Smooth muscle cell (in vitro differentiated cells): ENCODE measurements at regions not wholly inside any gene's neighbourhood (a gene's known extent, or its start where the extent isn't known, plus 50 kb on each side); places are given as distances from the start of the nearest gene placed in this dataset.
A peak's percentile ranks its signal among the peaks of the same experiment; 100 is the strongest.

Source experiments
- DNase-seq: peaks from one replicate; lab custom pipeline; 2025; ENCODE audit not compliant: unreplicated experiment; lab: John Stamatoyannopoulos, UW
- H2AFZ ChIP-seq: fragments of 200-600 bp; sonication (generic); 2 replicates; pipeline ENCODE4 v1.6.0; 2016; ENCODE audit warnings: antibody characterized with exemption, low read depth, mild to moderate bottlenecking
- H3F3A ChIP-seq: fragments of 200-600 bp; sonication (generic); 2 replicates; pipeline ENCODE4 v1.6.0; 2017; ENCODE audit warnings: antibody characterized with exemption, low read depth
- H3K27ac ChIP-seq: fragments of 200-600 bp; sonication (generic); 2 replicates; pipeline ENCODE4 v1.5.1; 2016; ENCODE audit warnings: low read depth, mild to moderate bottlenecking
- H3K27me3 ChIP-seq: fragments of 200-600 bp; sonication (generic); 2 replicates; pipeline ENCODE4 v1.6.1; 2016; ENCODE audit warnings: low read depth, mild to moderate bottlenecking
- H3K36me3 ChIP-seq: fragments of 200-600 bp; sonication (generic); 2 replicates; pipeline ENCODE4 v1.5.1; 2016; ENCODE audit warnings: low read depth
- H3K4me1 ChIP-seq: fragments of 200-600 bp; sonication (generic); 2 replicates; pipeline ENCODE4 v1.5.1; 2016; ENCODE audit warnings: low read depth
- H3K4me2 ChIP-seq: fragments of 200-600 bp; sonication (generic); 2 replicates; pipeline ENCODE4 v1.6.0; 2016; ENCODE audit warnings: mild to moderate bottlenecking
- H3K4me3 ChIP-seq: fragments of 200-600 bp; sonication (generic); 2 replicates; pipeline ENCODE4 v1.5.1; 2016; ENCODE audit warnings: mild to moderate bottlenecking
- H3K79me2 ChIP-seq: fragments of 200-600 bp; sonication (generic); 2 replicates; pipeline ENCODE4 v1.6.0; 2016; ENCODE audit warnings: low read depth, mild to moderate bottlenecking
- H3K9ac ChIP-seq: fragments of 200-600 bp; sonication (generic); 2 replicates; pipeline ENCODE4 v1.6.0; 2016; ENCODE audit warnings: low read depth
- H3K9me3 ChIP-seq: fragments of 200-600 bp; sonication (generic); replicated peaks from 2 replicates; pipeline ENCODE4 v1.5.1; 2016; ENCODE audit warnings: low read depth
- H4K20me1 ChIP-seq: fragments of 200-600 bp; sonication (generic); 2 replicates; pipeline ENCODE4 v1.6.0; 2016; ENCODE audit warnings: low read depth
- WGBS: methylation state at CpG from one replicate; pipeline ENCODE4 v1.1.7; 2016; ENCODE audit warnings: low lambda C conversion rate; 5-methylcytosine and 5-hydroxymethylcytosine counted together
- TF ChIP-seq, protein P1 (sequence below): fragments of 200-600 bp; sonication (generic); IDR thresholded peaks from 2 replicates; pipeline ENCODE4 v1.5.1; 2017; ENCODE audit warnings: borderline replicate concordance, mild to moderate bottlenecking, antibody characterized with exemption; ENCODE audit not compliant: insufficient read depth, poor library complexity, severe bottlenecking

DNA sequence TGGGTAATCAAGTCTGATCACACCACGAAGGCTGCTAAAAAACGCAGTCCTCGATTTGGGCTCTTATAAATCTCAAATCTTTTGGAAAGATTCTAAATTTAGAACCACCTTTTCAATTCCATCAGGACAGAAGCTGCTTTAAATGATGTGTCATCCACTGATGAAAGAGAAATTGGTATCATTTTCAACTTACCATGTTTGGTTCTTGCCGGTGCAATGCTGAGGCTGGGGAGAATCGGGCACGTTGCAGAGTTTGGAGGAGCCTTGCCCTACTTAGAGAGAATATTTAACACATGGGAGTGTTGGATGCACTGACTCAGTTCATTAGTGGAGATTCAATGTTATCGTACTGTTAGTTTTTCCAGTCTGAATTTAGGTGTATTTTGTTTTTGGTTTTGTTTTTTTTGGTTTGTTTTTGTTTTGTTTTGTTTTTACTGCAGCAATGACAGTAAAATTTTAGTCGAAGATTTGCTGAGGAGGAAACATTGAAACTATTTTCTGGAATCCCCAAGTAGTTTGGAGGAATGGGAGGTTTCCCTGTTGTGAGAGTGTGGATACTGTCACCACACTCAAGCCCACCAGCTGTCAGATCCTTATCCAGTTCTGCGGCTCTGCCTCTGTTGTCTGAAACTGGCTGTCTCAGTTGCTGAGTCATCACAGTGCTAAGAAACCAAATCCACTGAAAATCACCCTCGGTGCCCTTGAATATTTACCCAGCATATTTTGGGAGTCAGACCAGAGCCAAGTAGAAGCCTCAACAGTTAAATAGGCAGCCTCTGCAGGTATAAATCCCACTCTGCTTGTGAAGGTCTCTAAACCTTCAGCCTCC is 497.0 kb downstream of the BTBD3 start:
- H3K9me3 ChIP-seq: no peaks in the 10 kb centered on the region
- H3K36me3 ChIP-seq: no peaks in the 10 kb centered on the region
- peak overlapping the region; percentile 63 for H3K27ac ChIP-seq
- TF ChIP-seq, protein P1, sequence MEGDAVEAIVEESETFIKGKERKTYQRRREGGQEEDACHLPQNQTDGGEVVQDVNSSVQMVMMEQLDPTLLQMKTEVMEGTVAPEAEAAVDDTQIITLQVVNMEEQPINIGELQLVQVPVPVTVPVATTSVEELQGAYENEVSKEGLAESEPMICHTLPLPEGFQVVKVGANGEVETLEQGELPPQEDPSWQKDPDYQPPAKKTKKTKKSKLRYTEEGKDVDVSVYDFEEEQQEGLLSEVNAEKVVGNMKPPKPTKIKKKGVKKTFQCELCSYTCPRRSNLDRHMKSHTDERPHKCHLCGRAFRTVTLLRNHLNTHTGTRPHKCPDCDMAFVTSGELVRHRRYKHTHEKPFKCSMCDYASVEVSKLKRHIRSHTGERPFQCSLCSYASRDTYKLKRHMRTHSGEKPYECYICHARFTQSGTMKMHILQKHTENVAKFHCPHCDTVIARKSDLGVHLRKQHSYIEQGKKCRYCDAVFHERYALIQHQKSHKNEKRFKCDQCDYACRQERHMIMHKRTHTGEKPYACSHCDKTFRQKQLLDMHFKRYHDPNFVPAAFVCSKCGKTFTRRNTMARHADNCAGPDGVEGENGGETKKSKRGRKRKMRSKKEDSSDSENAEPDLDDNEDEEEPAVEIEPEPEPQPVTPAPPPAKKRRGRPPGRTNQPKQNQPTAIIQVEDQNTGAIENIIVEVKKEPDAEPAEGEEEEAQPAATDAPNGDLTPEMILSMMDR: no peak
- peaks cover 25% of the 10 kb centered on the region for H3F3A ChIP-seq
- H3K9ac ChIP-seq: peak overlapping the region; percentile 23
- no peaks in the 10 kb centered on the region for H3K4me1 ChIP-seq
- H2AFZ ChIP-seq: peak overlapping the region; percentile 22
- peak overlapping the region; percentile 83 for H3K4me2 ChIP-seq
- H3K4me3 ChIP-seq: peak overlapping the region; percentile 27
- no peak for DNase-seq
- H3K27me3 ChIP-seq: no peaks in the 10 kb centered on the region
- no peaks in the 10 kb centered on the region for H3K79me2 ChIP-seq
- WGBS: 17% methylated on average over 10 of the region's 10 CpGs
- no peaks in the 10 kb centered on the region for H4K20me1 ChIP-seq

DNA sequence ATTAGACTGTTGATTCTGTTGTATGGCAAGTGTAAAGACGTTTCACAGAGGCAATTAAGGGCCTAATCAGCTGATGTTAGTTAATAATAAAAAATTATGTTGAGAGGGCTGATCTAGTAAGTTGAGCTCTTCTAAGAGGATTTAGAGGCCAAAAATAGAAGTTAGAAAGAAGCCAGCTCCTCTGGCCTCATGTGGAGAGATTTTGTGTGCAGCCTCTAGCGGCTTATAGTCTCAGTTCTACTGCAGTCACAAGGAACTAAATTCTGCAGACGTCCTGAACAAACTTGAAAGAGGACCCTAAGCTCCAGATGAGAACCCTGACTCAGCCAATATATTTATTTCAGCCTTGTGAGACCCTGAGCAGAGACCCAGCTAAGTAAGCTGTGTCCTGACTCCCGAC is 498.6 kb downstream of the BTBD3 start:
- H4K20me1 ChIP-seq: no peaks in the 10 kb centered on the region
- H3F3A ChIP-seq: peaks cover 25% of the 10 kb centered on the region
- no peaks in the 10 kb centered on the region for H3K4me1 ChIP-seq
- H3K9me3 ChIP-seq: no peaks in the 10 kb centered on the region
- TF ChIP-seq, protein P1: no peak
- peak overlapping the region; percentile 40 for H2AFZ ChIP-seq
- no peak overlapping the region for H3K4me3 ChIP-seq
- peak overlapping the region; percentile 83 for H3K4me2 ChIP-seq
- WGBS: 16% methylated on average over 4 of the region's 4 CpGs
- H3K36me3 ChIP-seq: no peaks in the 10 kb centered on the region
- H3K27me3 ChIP-seq: no peaks in the 10 kb centered on the region
- H3K9ac ChIP-seq: no peak overlapping the region
- H3K27ac ChIP-seq: peak overlapping the region; percentile 13
- H3K79me2 ChIP-seq: no peaks in the 10 kb centered on the region
- DNase-seq: no peak

DNA sequence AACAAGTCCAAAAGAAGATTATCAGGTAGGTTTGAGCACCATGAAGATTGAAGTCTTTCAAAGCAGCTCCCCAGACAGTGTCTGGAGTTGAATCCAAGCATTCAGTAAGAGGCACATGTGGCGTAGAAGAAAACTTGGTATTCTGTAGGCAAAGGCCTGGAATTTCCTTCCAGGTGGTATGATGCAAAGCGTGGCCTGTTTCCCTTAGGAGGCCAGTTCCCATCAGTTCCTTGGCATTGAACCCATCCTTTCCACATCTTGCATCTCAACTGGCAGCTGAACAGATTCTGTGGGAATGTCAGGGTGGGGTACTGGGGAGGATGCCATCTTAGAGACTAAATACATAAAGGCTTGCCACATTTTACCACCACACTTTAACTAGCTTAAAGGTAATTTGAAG is 516.0 kb downstream of the BTBD3 start:
- DNase-seq: no peak
- no peaks in the 10 kb centered on the region for H3K9me3 ChIP-seq
- no peaks in the 10 kb centered on the region for H3K79me2 ChIP-seq
- no peaks in the 10 kb centered on the region for H3K4me1 ChIP-seq
- H2AFZ ChIP-seq: no peak overlapping the region
- WGBS: 100% methylated on average over 2 of the region's 2 CpGs
- no peak overlapping the region for H3K4me3 ChIP-seq
- H3K4me2 ChIP-seq: no peak overlapping the region
- no peaks in the 10 kb centered on the region for H3K36me3 ChIP-seq
- TF ChIP-seq, protein P1: no peak
- H3K27ac ChIP-seq: no peak overlapping the region
- no peaks in the 10 kb centered on the region for H4K20me1 ChIP-seq
- H3K27me3 ChIP-seq: no peaks in the 10 kb centered on the region
- H3K9ac ChIP-seq: no peak overlapping the region
- H3F3A ChIP-seq: no peaks in the 10 kb centered on the region

- 82% methylated on average over 3 of the region's 3 CpGs for WGBS
- H3K4me3 ChIP-seq: no peak overlapping the region
- H3K4me2 ChIP-seq: no peak overlapping the region
- peak overlapping the region; percentile 64 for H2AFZ ChIP-seq
- H3K9ac ChIP-seq: no peak overlapping the region
- H4K20me1 ChIP-seq: no peaks in the 10 kb centered on the region
- H3K36me3 ChIP-seq: no peaks in the 10 kb centered on the region
- DNase-seq: no peak
- TF ChIP-seq, protein P1: no peak
- H3K79me2 ChIP-seq: no peaks in the 10 kb centered on the region
- no peaks in the 10 kb centered on the region for H3K27me3 ChIP-seq
- H3K4me1 ChIP-seq: no peaks in the 10 kb centered on the region
- no peaks in the 10 kb centered on the region for H3F3A ChIP-seq
- no peaks in the 10 kb centered on the region for H3K9me3 ChIP-seq
- no peak overlapping the region for H3K27ac ChIP-seq
Observed at GRCh38 chr20:12434672-12435071, 517.0 kb downstream of the BTBD3 start.
